ENCODE measurements at regions not wholly inside any gene's neighbourhood (a gene's known extent, or its start where the extent isn't known, plus 50 kb on each side); places are given as distances from the start of the nearest gene placed in this dataset.

DNA sequence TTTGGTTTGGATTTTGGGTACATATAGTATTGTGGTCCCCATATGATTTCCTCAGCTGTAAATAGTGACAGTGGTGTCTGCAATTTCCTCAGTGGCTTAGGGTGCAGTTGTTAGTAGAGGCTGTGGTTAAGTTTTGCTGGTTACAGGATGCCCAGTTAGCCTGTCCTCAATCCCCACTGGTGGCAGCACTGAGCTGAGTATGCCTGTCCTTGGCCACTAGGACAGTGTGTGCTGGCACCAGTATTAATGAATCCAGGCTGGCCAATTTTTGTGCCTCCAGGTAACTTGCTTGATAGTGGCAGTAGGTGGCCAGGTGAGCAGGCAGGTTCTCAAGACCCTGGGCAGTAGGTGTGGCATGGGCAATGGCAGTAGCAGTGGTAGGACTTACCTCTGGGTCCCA is 973.1 kb downstream of the TMEM182 start:
- DNase-seq (ENCODE audit: low spot score): no peak

DNA sequence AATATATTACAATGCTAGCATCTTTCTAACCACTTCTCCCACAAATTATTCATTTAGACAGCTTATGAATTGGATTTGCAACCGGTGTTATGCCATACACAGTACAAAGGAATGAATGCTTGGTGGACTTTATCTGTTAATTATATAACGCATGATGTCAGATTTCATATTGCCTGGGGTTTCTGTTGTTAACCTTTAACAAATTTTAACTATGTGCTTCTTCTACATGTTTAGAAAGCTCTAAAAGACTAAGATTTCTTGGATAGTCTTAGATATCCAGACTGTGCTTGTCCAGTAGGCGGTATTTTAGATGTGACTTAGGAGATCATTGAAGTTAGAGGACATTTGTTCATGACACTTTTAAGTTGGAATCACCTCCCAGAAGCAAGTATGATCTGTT is 976.3 kb downstream of the TMEM182 start:
- DNase-seq (ENCODE audit: low spot score): no peak

DNA sequence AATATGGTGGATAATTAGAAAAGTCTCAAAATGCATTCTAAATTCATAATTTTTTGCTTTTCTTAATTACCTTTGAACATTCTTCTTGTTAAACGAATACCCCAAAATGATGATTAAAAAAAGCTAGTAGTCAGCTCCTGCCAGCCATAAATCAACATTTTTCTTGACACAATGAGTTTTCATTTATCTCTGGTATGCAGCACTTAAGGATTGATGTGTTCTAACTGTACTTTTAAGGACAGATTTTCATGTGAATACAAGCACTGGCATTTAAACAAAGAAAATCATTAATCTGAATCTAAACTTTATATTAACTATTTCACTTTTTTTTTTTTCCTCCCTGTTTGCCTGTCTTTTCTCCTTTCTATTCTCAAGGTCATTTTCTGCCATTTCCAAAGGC is 976.8 kb downstream of the TMEM182 start:
- DNase-seq (ENCODE audit: low spot score): no peak

GRCh38 chr2:103739186-103739585 is 977.4 kb downstream of the TMEM182 start:
- DNase-seq (ENCODE audit: low spot score): no peak

DNA sequence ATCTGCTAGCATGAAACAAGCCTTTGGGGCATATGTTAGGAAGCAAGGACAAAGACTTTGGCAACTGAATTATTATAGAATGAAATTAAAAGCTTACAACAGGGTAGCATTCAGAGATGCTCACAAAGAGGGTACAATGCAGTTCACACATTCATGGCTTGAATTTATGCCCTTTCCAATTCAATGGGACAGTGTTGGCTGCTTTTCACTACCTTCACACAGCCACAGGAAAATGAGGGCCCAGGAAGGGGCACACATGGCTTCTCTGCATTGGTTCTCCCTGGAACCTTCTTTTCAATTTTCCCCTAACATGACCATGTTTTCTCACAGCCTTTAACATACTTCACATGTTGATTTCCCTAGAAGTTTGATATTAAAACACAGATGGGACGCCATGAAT is 978.1 kb downstream of the TMEM182 start:
- no peak for DNase-seq (ENCODE audit: low spot score)

- no peak for DNase-seq (ENCODE audit: low spot score)
Measured at GRCh38 chr2:103740631-103741030, 978.8 kb downstream of the TMEM182 start.

- no peak for DNase-seq (ENCODE audit: low spot score)
Measured at GRCh38 chr2:103743195-103743594, 981.4 kb downstream of the TMEM182 start.

GRCh38 chr2:103754530-103754929 is 992.7 kb downstream of the TMEM182 start:
- DNase-seq (ENCODE audit: low spot score): no peak

GRCh38 chr2:103773884-103774283 is 1012.1 kb downstream of the TMEM182 start:
- no peak for DNase-seq (ENCODE audit: low spot score)

DNA sequence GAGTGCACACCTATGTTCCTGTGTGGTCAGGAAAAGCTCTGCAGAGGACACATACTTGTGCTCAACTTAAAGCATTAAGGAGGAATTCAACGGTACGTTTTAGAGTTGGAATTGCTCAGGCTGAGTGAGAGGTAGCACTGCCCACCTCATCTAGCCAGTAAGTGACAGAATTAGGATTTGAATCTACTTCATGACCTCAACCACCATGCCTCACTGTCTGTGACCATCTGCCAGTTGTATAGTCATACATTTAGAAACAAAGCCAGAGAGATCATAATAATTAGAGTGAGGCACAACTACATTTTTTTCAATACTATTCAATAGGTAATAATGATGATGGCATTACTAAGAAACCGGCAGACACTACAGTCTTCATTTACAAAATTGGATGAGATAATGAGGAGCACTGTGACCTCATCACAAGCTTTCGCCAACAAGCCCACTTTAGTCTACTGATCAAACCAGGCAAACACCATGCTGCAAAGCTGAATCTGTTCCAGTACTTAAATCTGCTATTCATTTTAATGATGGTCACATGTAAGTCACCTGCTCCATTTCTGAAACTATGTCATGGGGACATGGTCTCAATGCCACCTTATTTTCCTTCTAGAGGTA is 1018.4 kb downstream of the TMEM182 start:
- no peak for DNase-seq (ENCODE audit: low spot score)

- no peak for DNase-seq (ENCODE audit: low spot score)
Measured at GRCh38 chr2:103781313-103781712, 1019.5 kb downstream of the TMEM182 start.

DNA sequence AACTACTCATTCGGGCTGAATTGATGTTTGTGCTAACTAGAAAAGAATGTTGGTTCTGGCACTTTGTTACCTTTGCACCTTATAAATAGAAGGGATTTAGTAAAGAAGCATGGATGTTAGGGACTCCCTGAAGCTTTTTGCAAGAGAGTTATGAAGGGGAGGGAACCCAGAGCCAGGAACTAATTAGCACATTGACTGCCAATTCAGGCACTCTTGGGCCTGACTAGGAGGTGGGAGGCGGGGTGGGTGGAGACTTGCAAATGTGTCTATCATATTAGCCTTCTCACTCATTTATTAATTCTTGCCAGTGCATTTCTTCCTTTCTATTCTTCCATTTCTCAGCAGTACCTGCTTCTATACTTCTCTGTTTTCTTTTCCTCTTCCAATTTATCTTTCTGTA is 1022.4 kb downstream of the TMEM182 start:
- no peak for DNase-seq (ENCODE audit: low spot score)

DNA sequence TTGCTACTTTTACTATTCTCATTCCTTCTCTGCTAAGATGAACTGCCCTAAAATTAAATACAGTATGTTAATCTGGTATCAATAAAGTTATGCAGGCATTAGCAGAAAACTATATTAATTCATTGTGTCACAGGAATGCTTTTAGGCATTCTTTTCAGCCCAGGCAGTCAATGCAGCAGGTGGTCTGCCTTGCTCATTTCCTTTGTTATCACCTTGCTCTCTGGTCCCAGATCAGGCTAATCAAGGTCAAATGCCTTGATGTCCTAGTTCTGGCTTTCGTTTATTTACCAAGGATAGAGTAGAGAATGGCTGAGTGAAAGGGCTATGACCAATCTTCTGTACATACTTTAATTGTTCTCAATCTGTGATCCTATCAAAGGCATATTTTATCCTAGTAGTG is 1023.6 kb downstream of the TMEM182 start:
- DNase-seq (ENCODE audit: low spot score): no peak

DNA sequence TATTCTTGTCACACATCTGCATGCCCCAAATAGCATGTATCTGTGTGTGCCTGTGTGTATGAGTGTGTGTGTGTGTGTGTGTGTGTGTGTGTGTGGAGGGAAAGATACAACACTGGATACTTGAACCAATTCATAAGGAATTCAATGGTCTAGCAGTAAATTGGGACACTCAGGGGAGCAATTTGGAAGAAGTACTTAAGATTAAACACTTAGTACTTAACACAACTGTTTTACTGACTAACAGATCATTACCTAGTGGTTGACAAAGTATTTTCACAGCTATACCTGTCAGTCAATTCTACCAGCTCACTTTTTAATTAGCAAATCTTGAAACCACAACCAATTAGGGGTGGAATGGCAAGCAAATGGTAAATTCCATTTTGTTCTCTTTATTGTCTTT is 1024.1 kb downstream of the TMEM182 start:
- no peak for DNase-seq (ENCODE audit: low spot score)

GRCh38 chr2:103788389-103788788 is 1026.6 kb downstream of the TMEM182 start:
- no peak for DNase-seq (ENCODE audit: low spot score)

DNA sequence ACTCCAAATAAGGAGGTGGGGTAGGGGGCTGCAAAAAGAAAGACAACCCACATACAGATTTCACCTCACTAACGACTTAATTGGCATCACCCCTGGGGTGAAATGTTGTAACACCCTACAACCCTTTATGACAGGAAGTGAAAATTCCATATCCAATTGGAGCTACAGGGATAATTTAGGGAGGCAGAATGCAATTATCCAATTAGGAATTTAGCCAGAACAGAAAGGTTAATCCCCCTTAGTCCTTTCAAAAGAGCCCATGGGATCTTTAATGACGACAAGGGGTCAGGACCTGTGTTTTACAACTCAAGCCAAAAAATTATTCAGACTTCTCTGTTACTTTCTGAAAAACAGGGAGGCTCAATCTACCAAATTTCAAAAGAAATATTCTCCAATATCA is 1027.1 kb downstream of the TMEM182 start:
- DNase-seq (ENCODE audit: low spot score): no peak

DNA sequence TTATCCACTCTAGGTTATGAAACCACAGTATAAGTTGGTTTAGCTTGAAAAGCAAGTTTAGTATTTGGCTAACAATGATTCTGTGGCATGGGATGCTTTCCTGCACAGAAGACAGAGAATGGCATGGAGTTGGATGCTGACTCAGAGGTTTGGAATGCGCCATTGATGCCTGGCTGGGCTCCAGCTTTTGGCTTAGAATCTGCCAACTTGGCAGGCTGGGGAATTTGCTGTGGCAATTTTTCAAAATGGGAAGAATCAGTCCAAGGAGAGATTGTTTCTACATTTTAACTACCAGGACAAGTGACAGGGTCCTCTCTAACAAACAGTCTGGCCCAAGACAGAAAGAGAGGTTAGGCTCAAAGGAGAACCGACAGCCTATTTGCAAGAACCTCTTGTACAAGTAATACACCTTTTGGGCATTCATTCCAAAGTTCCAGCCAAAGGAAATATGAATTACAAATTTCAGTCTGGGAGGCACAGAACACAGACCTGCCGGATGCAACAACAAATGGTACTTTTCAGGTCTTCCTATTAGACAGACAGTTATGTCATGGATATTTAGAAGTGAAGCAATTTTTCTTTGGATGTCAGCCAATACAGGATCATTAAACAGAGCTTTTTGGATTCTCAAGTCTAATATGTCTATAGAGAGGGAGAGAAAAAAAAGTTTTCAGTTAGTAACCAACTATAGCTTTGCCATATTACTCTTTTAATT is 1027.7 kb downstream of the TMEM182 start:
- DNase-seq (ENCODE audit: low spot score): no peak

GRCh38 chr2:103792042-103792441 is 1030.2 kb downstream of the TMEM182 start:
- no peak for DNase-seq (ENCODE audit: low spot score)

- no peak for DNase-seq (ENCODE audit: low spot score)
Measured at GRCh38 chr2:103798291-103798690, 1036.5 kb downstream of the TMEM182 start.

DNA sequence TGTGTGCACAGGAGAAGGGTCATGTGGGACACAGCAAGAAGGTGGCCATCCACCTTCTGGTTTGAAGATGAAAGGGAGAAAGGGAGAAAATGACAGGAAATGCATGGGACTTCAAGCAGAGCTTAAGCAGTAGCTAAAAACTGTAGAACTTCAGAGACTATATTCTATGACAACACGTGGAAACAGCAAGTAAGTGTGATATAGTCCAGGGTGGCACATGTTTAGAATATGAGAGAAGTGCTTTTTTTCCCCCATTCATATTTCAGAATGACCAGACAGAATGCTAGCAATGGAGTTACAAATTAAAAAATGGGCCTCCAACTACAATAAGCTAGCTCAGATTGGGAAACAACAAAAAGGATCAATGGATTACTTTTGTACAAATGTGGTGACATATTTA is 1042.2 kb downstream of the TMEM182 start:
- no peak for DNase-seq (ENCODE audit: low spot score)

DNA sequence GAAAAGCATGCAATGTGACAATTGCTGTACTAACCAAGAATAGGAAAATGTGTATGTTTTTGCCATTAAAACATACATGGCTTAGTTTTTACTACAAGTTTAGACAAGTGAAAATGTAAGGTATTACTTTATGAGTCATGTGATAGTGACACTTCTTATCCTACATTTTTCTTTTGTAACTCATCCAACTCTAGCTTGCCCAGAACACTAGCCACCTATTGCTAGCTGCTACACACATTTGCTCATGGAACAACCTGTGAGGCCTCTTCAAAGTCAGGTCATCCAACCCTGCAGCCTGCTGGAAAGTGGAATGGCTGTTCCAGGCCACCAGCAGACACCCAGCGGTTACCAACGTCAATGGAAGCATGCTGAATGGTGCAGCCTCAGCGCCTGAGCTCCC is 1043.9 kb downstream of the TMEM182 start:
- no peak for DNase-seq (ENCODE audit: low spot score)

DNA sequence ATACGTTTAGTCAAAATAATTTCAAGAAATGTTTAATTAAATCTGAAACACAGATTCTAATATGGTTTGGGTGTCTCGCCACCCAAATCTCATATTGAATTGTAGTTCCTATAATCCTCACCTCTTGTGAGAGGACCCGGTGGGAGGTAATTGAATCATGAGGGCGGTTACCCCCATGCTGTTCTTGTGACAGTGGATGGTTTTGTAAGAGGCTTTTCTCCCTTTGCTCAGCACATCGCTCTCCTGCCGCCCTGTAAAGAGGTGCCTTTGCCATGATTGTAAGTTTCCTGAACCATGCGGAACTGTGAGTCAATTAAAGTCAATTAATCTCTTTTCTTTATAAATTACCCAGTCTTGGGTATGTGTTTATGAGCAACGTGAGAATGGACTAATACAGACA is 1045.1 kb upstream of the POU3F3 start:
- DNase-seq (ENCODE audit: low spot score): no peak

DNA sequence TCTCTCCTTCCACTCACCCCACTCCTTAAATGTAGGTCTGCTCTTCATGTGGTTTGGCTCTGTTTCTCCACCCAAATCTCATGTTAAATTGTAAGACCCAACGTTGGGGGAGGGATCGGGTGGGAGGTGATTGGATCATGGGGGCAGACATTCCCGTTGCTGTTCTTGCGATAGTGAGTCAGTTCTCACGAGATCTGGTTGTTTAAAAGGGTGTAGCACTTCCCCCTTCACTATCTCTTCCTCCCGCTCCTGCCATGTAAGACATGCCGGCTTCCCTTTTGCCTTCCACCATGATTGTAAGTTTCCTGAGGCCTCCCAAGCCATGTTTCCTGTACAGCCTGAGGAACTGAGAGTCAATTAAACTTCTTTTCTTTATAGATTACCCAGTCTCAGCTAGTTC is 1044.5 kb upstream of the POU3F3 start:
- DNase-seq (ENCODE audit: low spot score): no peak

DNA sequence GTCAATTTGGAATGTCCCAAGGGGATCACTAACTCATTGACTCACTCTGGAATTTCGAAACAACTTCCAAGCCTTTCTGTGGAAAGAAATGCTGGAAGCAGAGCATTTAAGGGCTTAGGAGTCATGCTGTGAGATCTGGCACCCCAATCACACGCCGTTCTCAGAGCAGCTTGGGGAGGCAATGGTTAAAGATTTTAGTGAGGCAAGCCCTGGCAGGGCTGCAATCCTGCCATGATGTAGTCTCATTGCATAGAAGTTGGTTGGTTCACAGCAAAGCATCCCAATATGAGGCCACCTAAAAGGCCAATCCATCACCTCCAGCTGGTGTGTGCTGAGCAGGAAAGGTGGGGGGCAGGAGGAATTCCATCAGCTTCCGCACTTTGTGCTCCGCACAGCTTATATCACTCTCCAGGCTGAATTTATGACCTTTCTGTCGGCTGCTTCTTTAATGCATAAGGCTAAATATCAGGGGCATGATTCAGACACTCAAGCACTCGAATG is 1043.9 kb upstream of the POU3F3 start:
- DNase-seq (ENCODE audit: low spot score): no peak

Measured in hematopoietic multipotent progenitor cell treated with erythropoietin and hydrocortisone succinate and interleukin-3 and kit ligand, for 15 days (in vitro differentiated cells).